Fibroblast of the aortic adventitia (primary cell): ENCODE measurements at regions not wholly inside any gene's neighbourhood (a gene's known extent, or its start where the extent isn't known, plus 50 kb on each side); places are given as distances from the start of the nearest gene placed in this dataset.

Experiments used
- DNase-seq: peaks from one replicate; pipeline ENCODE4 v3.0.0-alpha.2; 2010; ENCODE audit warnings: low read depth
- H3K4me3 ChIP-seq: 2 replicates; pipeline ENCODE4 v1.5.1; 2011; ENCODE audit warnings: low read depth, mild to moderate bottlenecking, control low read depth, low read length, moderate library complexity
- CTCF ChIP-seq: IDR thresholded peaks from 2 replicates; pipeline ENCODE4 v1.5.1; 2011; ENCODE audit warnings: mild to moderate bottlenecking, low read length, control low read depth, inconsistent platforms; ENCODE audit not compliant: insufficient read depth

- no peak overlapping the region for H3K4me3 ChIP-seq
- DNase-seq, result no peak
- no peak for TF ChIP-seq CTCF
Observed at GRCh38 chr2:146461068-146461467, 1383.8 kb upstream of the ACVR2A start.

- no peak for TF ChIP-seq CTCF
- H3K4me3 ChIP-seq, result no peak overlapping the region
- no peak for DNase-seq
Observed at GRCh38 chr2:146458585-146458984, 1386.2 kb upstream of the ACVR2A start.

- DNase-seq, result no peak
- TF ChIP-seq CTCF, result no peak
- H3K4me3 ChIP-seq, result no peak overlapping the region
Observed at GRCh38 chr2:146457221-146457620, 1387.6 kb upstream of the ACVR2A start.

GRCh38 chr2:146455325-146455724 lies 1389.5 kb upstream of the ACVR2A start:
- no peak for DNase-seq
- no peak overlapping the region for H3K4me3 ChIP-seq
- TF ChIP-seq CTCF, result no peak

- no peak for DNase-seq
- no peak for TF ChIP-seq CTCF
- H3K4me3 ChIP-seq, result no peak overlapping the region
Observed at GRCh38 chr2:146451972-146452371, 1392.9 kb upstream of the ACVR2A start.

- no peak for DNase-seq
- no peak for TF ChIP-seq CTCF
- H3K4me3 ChIP-seq, result no peak overlapping the region
Observed at GRCh38 chr2:146450131-146450530, 1394.7 kb upstream of the ACVR2A start.

- TF ChIP-seq CTCF, result no peak
- no peak overlapping the region for H3K4me3 ChIP-seq
- DNase-seq, result no peak
Observed at GRCh38 chr2:146444987-146445386, 1399.8 kb upstream of the ACVR2A start.
